ENCODE measurements at regions not wholly inside any gene's neighbourhood (a gene's known extent, or its start where the extent isn't known, plus 50 kb on each side); places are given as distances from the start of the nearest gene placed in this dataset.

DNA sequence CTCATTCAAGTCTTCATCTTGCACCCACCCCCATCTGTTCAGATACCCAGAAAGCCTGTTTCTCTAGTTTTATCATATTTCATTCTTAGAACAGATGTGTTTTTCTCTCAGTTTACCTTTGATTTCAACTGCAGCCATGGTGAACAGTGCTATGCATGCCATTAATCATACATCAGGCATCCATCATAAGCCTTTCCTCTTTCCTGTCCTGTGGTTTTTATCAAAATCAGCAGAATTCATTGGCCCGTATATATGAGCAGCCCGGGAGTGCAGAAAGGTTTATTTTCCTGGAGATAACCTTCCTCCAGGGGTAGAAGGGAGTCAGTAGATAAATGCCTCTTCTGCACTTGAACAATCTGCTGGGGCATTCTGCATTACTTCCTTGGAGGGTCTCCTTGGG is 65.7 kb downstream of the IL21 start:
- no peak for DNase-seq (ENCODE audit: low read depth)

DNA sequence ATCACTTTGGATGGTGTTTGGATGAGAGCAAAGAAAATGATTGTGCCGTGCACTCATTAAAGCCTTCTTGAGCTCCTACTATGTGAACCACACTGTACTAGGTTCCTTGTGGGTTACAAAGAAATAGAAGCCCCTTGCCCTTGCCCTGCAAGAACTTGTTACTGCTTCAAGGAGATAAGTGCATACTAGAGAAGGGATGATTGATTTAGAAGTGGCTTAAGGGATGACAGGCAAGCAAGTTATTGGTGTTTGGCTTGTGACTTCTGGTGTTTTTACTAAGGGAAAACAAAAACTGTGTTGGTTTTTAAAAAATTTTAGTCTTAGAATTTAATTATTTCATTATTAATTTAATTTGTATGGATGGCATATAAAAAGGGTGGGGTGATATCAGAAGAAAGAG is 67.4 kb downstream of the IL21 start:
- DNase-seq (ENCODE audit: low read depth), result no peak

DNA sequence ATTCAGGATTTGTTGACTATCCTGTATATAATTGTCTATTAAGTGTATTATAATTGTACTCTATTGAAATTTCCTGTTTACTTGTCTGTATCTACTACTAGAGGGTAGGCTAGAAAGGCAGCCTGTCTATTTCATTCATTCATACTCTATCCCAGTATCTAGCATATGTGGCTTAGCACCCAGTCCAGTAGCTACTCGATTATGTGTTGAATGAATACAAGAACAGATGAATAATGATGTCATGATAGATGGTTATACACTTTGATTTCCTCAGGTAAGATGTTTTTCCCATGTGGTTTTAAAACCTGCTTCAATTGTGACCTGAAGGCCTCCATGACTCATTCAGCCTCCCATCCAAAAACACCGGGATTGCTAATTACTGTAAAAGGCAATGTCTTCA is 68.0 kb downstream of the IL21 start:
- DNase-seq (ENCODE audit: low read depth), result no peak

DNA sequence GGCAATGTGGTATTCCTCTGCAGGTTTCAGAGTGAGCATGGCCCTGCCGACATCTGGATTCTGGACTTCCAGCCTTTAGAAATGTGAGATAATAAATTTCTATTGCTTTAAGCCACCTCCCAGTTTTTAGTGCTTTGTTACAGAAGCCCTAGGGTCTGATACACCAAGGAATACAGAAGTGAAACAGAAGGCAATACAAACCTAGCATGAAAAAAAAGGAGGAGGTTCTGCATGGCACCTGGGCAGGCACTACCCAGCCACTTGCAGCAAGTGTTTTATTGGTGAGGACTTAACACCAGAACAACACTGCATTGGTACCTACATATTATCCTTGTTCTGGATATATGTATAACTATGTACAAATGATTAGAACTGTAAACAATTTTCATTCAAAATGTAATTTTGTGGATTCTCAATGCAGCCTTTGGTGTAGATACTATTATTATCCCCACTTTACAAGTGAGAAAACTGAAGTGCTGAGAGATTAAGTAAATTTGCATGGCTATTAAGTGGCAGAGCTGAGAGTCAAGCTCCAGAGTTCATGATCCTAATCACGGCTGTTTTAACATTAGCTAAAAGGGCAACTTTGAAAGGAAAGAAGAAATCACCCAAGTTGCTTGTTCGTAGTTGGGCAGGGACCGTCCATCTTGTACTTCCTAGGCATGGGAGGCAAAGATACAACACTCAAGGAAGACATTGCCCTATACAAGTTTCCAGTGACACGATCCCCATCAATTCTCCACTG is 71.8 kb downstream of the IL21 start:
- no peak for DNase-seq (ENCODE audit: low read depth)

DNA sequence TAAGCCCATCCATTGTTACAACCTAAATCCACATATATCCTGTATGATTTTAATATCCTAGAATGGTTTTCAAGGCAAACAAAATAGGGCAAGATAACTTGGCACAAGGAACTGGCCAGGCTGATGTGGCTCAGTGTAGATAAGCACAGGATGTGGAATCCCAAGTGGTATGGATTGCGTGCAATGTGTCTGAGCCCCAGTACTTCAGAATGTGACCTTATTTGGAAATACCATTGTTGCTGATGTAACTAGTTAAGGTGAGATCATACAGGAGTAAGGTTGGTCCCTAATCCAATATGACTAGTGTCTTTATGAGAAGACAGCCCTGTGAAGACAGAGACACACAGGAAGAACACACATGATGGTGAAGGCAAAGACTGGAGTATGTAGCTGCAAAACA is 72.4 kb downstream of the IL21 start:
- peak; percentile 72 for DNase-seq (ENCODE audit: low read depth)

DNA sequence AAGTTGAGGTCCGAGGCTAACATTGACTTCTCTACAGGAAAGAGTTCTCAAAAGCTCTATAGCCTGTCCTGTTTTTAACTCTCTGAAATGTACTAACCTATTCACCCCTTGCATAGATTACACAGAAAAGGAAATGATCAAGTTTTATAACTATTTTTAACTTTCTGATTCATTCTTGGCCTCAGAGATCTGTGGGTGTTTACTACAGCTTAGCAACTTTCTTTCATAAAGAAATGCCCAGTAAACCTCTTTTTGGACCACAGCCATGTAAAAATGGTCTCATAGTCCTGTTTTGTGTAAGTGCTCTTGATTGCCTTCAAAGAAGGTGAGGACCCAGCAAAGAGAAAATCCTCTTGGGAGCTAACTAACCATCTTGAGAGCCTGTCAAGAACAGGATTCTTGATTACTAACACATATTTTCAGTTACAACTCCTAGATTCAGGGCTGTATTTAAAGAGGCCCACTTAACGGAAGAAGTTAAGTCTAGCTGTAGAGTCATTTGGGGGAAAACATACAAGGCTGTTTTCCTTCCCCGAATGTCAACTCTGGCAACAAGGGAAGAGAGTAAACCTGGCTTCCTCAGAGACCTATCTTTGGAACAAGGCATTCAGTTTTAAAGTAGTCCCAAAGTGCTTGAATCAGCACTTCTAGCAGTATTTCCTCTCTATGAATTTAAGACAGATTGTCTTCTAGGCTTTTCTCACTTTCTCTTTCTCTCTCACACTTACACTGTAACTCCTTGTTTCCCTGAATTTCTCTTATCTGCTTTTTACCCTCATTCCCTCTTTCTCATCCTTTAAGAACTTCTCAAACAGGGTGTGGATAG is 78.2 kb downstream of the IL21 start:
- peak; percentile 76 for DNase-seq (ENCODE audit: low read depth)

DNA sequence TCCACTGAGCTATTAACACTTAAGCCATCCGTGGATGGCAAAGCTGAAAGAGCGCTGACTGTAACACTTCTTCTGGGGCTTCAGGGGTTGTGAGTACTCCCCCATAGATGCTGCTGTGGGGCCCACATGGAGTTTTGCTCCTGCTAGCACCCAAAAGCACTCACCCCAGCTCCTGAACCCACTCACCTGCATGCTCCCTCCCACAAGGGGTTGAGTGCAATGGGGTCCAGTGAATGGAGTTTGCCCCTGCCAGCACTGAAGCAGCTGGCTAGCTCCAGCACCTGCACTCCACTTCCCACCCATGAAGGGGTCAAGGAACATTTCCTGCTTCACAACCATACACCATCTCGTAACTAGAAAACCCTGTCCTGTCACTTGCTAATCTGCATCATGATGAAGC is 78.9 kb downstream of the IL21 start:
- no peak for DNase-seq (ENCODE audit: low read depth)

DNA sequence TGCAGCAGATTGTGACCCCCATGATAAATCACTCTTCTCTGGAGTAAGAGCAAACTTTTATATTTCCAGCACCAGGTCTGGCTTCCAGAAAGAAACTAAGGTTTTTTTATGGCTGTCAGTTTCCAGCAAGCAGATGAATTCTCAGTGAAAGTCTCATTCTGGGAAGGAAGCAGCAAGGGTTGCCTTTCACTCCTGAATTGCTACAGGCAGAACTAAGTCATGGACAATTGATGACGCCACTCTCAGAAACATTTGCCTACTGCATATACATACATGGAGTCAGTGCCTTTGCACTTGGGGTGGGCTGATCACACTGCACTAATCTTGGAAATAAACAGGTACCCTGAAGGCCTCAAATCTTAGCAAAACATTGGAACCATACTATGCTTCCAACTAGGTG is 80.0 kb downstream of the IL21 start:
- DNase-seq (ENCODE audit: low read depth), result no peak

DNA sequence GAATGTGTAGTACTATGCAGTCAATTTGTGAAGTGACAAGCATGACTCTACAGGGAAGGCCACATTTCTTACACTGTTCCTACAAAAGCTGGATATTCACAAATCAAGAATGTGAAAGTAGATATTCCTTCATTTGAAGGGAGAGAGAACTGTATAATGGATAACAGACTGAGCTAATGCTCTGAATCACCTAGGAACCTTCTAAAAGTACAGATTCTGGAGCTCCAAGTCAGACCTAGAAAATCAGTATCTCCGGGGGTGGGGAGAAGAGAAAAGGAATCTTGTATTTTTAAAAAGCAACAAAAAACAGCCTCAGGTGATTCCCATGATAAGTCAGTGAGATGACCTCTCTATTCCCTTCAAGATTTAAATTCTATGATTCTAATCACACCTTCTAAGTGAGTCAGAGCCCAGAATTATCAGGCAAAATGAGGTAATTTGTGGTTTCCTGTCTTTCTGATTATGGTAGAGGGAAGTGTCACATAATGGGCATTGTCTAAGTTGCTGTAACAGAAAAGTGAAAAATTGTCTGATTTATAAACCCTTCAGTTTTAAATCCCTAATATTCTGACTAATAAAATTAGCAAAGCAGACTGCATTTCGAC is 80.9 kb downstream of the IL21 start:
- peak; percentile 52 for DNase-seq (ENCODE audit: low read depth)

DNA sequence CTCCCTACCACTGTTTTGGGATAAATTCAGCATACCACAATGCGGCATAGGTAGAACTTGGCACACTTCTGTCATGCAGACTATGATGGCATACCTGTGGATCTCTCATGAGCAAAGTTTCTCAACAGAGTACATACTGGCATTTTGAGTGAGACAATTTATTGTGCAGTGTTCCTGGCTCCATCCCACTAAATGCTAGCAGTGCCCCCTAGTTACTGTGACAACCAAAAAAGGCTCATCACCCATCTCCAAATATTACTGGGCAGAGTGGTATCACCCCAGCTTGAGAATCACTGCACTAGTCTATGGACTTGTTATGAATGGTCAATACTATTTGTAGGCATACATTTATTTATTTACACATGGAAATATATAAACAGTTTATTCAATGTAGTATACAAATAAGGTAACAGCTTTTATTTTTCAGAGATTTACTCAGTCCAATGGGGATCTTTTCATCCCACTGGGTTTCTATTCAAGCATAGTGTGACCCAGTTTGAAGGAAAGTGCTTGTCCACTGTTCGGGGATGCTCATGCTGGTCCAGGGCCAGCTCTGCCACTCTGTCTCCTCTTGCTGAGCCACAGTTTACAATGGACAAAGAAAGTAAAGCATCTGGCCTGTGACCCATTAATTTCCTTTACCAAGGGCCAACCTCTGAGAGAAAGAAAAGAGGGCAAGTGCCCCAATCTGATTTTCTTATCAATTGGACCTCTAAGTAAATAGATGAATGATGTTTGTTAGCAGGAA is 81.0 kb upstream of the IL2 start:
- DNase-seq (ENCODE audit: low read depth), result no peak

DNA sequence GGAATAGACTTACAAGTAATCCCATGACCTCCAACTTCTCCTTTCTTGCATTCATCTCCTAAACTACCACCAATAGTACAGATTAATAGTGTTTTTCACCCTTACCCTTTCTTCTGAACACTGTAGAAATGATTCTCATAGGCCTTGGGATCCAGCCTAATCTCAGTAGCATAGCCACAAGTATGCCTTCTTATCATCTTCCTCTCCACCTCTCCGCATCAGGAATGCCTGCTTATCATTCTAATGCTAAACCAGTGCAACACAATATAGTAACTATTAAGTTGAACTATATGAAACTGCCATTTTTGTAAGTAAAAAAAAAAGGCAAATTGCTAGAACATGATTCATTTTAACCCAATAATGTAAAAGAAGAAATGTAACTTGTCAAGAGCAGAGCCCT is 79.5 kb upstream of the IL2 start:
- peak; percentile 91 for DNase-seq (ENCODE audit: low read depth)

DNA sequence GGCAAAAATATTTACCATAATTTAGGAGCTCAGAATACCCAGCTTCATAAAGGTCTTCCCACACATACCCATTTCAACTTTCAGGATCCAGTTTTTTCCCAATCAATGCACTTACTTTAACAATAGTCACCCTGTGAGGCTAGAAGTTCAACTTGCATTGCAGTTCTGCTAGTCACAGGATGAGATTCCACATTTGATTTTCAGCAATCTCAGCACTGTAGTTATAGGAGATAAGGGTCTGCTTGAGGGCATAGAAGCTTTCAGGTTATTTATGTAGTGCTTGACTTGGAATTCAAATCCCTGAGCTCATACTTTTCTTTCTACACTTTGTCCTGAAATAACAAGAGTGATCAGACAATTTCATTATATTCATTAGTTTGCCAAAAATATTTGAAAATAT is 78.3 kb upstream of the IL2 start:
- no peak for DNase-seq (ENCODE audit: low read depth)

DNA sequence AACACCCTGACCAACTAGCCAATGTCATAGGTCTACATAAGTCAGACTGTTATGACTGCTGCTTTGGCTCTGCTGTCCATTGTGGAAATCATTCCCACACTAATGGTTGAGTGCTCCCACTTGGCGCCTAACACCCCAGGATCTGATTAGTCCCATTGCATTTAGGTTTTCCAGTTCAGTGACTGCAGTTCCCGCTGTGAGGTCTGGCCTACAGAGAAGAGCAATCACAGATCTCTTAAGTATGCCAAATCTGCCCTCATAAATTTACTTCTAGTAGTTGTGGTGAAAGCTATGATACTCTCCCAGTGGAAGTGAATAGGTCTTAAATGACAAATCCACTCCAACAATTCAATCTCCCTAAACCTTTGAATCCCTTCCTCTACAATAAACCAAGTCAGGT is 77.3 kb upstream of the IL2 start:
- DNase-seq (ENCODE audit: low read depth), result no peak

DNA sequence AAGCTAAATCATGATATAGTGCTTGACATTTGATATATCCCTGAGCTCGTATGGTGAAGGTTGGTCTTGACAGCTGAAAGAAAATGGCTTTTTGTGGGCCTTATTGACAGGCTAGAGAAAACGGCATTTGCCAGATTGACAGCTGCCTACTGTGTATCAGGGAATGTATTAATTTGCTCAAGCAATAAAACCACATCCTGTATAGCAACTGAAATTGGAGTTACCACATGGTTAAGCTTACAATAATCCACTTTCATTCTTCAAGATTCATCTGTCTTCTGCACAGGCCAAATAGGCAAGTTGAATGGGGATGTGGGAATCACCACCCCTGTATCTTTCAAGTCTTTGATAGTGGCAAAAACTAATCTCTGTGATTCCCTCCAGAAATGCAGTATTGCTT is 76.2 kb upstream of the IL2 start:
- DNase-seq (ENCODE audit: low read depth), result no peak

DNA sequence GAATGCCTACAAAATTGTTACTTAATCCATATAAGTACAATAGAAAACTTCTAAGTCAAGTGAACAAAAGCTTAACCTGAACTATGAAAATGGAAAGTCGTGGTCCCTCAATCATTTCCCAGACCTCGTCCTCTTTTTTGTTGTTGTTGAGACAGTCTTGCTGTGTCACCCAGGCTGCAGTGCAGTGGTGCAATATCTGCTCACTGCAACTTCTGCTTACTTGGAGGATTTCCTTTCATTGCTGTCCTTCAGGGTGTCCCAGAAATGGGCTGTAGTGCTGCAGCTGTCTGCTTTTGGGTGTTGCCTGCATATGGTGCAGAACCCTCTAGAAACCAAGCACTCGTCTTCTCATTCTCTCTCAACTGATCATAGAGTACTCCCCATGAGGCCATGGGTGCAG is 75.0 kb upstream of the IL2 start:
- no peak for DNase-seq (ENCODE audit: low read depth)

DNA sequence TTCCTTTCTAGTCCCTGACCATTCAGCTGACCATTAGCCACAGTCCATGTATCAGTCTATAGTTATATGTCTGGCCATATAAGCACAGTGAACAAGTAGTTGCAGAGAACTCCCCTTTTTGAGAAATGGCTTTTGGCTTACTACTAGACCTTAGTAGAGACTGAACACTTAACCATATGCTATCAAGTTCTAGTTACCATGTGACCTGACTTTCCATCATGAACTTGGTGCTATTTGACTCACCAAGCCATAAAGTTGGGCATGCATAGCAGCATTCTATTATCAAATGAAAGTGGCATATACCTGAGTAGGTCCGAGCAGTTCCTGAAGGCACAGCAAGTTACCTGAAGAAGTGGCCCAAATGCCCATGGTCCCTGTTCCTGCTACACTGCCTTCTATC is 74.5 kb upstream of the IL2 start:
- DNase-seq (ENCODE audit: low read depth), result no peak

DNA sequence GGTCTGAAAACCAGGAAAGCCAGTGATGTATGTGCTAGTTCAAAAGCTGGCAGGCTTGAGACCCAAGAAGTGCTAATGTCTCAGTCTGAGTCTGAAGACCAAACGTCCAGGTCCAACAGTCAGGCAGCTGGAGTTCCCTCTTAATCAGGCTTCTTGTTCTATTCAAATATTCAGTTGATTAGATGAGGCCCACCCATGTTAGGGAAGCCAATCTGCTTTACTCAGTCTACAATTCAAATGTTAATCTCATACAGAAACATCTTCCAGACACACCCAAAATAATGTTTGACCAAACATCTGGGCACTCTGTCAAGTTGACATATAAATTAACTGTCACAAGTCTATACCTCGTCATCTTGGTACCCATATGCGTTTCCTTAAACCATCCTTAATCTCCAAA is 72.4 kb upstream of the IL2 start:
- DNase-seq (ENCODE audit: low read depth), result no peak

DNA sequence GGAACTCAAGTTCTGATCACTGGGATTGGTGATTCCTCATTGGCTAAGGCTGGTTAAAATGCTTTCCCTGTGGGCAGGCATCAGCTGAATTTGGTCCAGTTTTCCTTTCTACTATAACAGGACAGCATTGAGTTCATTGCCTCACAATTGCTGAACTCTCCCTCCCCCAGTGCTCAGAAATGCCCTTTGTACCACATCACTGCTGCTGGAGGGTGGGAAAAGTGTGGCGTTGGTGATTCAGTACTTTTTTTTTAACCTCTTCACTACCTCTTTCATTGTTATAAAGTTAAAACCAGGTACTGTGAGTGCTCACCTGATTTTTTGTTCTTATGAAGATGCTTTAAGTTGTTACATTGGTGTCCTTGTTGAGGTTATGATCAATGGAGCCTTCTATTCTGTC is 69.3 kb upstream of the IL2 start:
- peak; percentile 58 for DNase-seq (ENCODE audit: low read depth)

DNA sequence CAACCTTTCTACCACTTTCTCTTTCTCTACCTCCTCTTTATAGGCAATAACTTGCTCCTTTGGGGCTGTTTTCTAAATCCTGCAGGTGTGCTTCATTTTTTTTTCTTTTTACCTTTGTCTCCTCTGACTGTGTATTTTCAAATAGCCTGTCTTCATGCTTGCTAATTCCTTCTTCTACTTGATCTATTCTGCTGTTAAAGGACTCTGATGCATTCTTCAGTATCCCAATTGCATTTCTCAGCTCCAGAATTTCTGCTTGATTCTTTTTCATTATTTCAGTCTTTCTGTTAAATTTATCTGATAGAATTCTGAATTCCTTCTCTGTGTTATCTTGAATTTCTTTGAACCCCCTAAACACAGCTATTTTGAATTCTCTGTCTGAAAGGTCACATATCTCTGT is 67.7 kb upstream of the IL2 start:
- DNase-seq (ENCODE audit: low read depth), result no peak

DNA sequence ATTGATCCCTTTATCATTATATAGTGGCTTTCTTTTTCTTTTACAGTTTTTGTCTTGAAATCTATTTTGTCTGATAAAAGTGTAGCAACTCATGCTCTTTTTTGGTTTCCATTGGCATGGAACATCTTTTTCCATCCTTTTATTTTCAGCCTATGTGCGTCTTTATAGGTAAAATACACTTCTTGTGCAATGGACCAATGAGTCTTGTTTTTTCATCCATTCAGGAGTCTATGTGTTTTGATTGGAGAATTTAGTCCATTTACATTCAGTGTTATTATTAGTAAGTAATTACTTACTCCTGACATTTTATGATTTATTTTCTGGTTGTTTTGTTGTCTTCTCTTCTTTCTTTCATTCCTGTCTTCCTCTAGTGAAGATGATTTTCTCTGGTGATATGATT is 66.4 kb upstream of the IL2 start:
- DNase-seq (ENCODE audit: low read depth), result no peak

DNA sequence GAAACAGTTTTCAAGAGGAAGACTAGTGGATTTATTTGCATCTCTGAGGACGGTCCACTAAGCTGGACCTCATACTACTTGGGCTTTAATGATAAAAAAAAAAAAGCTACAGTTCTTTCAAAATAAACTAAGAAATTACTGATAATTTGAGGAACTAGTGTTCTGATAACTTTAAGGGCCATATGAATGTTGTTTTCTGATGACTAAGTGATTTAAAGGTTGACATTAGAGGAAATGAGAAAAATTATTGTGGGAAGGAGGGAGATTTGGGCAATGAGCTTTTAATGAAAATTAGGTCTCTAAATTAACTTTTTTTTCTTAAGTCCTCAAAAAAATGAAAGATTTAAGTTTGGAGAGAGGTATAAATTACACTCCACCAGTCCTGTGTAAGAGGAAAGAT is 60.8 kb upstream of the IL2 start:
- no peak for DNase-seq (ENCODE audit: low read depth)

DNA sequence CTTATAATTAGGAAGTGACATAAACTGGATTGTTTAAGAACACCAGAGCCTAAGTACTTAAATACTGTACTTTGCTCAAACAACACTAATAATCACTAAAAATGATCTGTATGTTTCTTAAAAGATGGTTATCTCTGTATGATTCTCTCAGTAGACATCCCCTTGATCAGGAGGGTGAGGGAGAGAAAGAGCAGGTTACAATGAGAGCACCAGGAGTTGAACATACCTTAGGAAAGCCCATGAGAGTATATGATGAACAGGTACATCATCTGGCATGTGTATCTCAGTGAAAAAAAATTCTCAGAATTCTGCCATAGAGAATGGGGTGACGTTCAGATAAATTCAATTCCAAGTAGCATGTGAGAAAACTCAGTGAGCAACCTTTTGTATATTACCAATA is 59.9 kb upstream of the IL2 start:
- DNase-seq (ENCODE audit: low read depth), result no peak

DNA sequence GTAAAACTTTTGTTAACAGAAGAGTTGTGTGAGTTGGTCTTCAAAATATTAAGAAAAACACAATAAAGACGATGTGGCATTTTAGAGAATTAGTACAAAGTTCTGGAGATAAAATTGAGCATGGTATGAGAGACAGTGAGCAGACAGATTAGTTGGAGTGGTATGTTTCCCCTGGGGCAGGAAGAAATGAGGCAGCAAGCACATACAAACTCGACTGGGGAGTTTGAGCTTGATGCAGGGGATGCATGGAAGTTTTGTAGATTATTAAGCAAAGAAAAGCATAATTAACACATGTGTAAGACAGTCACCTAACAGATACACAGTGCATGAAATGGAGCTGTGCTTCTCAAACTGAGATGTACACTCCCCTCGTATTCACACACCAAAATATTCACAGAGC is 58.1 kb upstream of the IL2 start:
- DNase-seq (ENCODE audit: low read depth), result no peak

Data from amniotic epithelial cell (primary cell).